RWPE1 (cell line): ENCODE measurements at regions not wholly inside any gene's neighbourhood (a gene's known extent, or its start where the extent isn't known, plus 50 kb on each side); places are given as distances from the start of the nearest gene placed in this dataset.

Experiments used
- CTCF ChIA-PET: fragments of 350-600 bp; sonication (Branson Sonifier 250); formaldehyde crosslinking; extraction: SDS; loops from one replicate; lab custom pipeline; 2021; lab: Yijun Ruan, JAX
- POLR2A ChIA-PET: fragments of 400-600 bp; formaldehyde crosslinking; extraction: SDS; loops from one replicate; lab custom pipeline; 2020; ENCODE audit warnings: antibody characterized with exemption; ENCODE audit not compliant: low non-redundant PET; lab: Yijun Ruan, JAX
- DNase-seq: peaks from one replicate; pipeline ENCODE4 v3.0.0; 2012; ENCODE audit warnings: low spot score
- H3K27ac ChIP-seq: fragments of 450-650 bp; 2 replicates; pipeline ENCODE4 v1.5.1; 2017
- CTCF ChIP-seq: fragments of 450-650 bp; conservative IDR thresholded peaks from 2 replicates; pipeline ENCODE4 v1.5.1; 2017; ENCODE audit warnings: low read depth, mild to moderate bottlenecking

GRCh38 chr2:8024506-8024905 is 657.4 kb upstream of the ID2 start:
- POLR2A ChIA-PET = no interaction called here
- CTCF ChIA-PET = no interaction called here
- DNase-seq = no peak
- H3K27ac ChIP-seq = no peak overlapping the region
- no peak for TF ChIP-seq CTCF

- CTCF ChIA-PET = interaction anchor here (0.6 kb wide), 1 partner anchor 34 kb away, joined by 3 read pairs; no protein-coding TSS in a partner anchor
- POLR2A ChIA-PET = no interaction called here
- no peak overlapping the region for H3K27ac ChIP-seq
- DNase-seq = no peak
- TF ChIP-seq CTCF = no peak
Measured at GRCh38 chr2:8026381-8026780, 655.5 kb upstream of the ID2 start.

- no peak for TF ChIP-seq CTCF
- ChIA-PET POLR2A (no interaction called here), CTCF (interaction anchor here (0.6 kb wide), 1 partner anchor 570 kb away, joined by 6 read pairs; no protein-coding TSS in a partner anchor)
- no peak for DNase-seq
- no peak overlapping the region for H3K27ac ChIP-seq
Measured at GRCh38 chr2:8027387-8027786, 654.5 kb upstream of the ID2 start.

- DNase-seq = no peak
- CTCF ChIA-PET = interaction anchor here (0.6 kb wide), 1 partner anchor 570 kb away, joined by 6 read pairs; no protein-coding TSS in a partner anchor
- no peak overlapping the region for H3K27ac ChIP-seq
- POLR2A ChIA-PET = no interaction called here
- no peak for TF ChIP-seq CTCF
Measured at GRCh38 chr2:8028036-8028435, 653.8 kb upstream of the ID2 start.

- H3K27ac ChIP-seq = no peak overlapping the region
- ChIA-PET POLR2A (no interaction called here), CTCF (no interaction called here)
- no peak for TF ChIP-seq CTCF
- DNase-seq = no peak
Measured at GRCh38 chr2:8028436-8028835, 653.4 kb upstream of the ID2 start.

GRCh38 chr2:8028981-8029380 is 652.9 kb upstream of the ID2 start:
- POLR2A ChIA-PET = no interaction called here
- H3K27ac ChIP-seq = no peak overlapping the region
- no peak for TF ChIP-seq CTCF
- CTCF ChIA-PET = no interaction called here
- no peak for DNase-seq
